SU-DHL-6 (cell line): ENCODE measurements at regions not wholly inside any gene's neighbourhood (a gene's known extent, or its start where the extent isn't known, plus 50 kb on each side); places are given as distances from the start of the nearest gene placed in this dataset.

Source experiments
- H2AFZ ChIP-seq: fragments of 200-600 bp; sonication (generic); 2 replicates; pipeline ENCODE4 v1.6.1; 2014; ENCODE audit warnings: low read depth, mild to moderate bottlenecking, moderate library complexity, mixed read lengths, antibody characterized with exemption, low read length; ENCODE audit not compliant: severe bottlenecking
- H3F3A ChIP-seq: fragments of 200-600 bp; shearing (Covaris generic); 2 replicates; pipeline ENCODE4 v1.6.0; 2016; ENCODE audit warnings: antibody characterized with exemption, mild to moderate bottlenecking; ENCODE audit not compliant: insufficient read depth
- H3K27ac ChIP-seq: fragments of 200-600 bp; sonication (generic); 2 replicates; pipeline ENCODE4 v1.5.1; 2016; ENCODE audit warnings: low read depth, mild to moderate bottlenecking, low read length, moderate library complexity, mixed read lengths
- H3K27me3 ChIP-seq: fragments of 200-600 bp; sonication (generic), shearing (Covaris generic); 2 replicates; pipeline ENCODE4 v1.6.0; 2014; ENCODE audit warnings: mild to moderate bottlenecking, low read length
- H3K36me3 ChIP-seq: fragments of 200-600 bp; sonication (generic); 2 replicates; pipeline ENCODE4 v1.6.1; 2014; ENCODE audit warnings: mild to moderate bottlenecking, low read length, mixed read lengths
- H3K4me2 ChIP-seq: fragments of 300-600, 200-600 bp; shearing (Covaris generic), sonication (generic); 2 replicates; pipeline ENCODE4 v1.6.0; 2014; ENCODE audit warnings: low read length, low read depth, mild to moderate bottlenecking; ENCODE audit not compliant: poor library complexity, severe bottlenecking
- H3K4me3 ChIP-seq: fragments of 200-600 bp; sonication (generic); 2 replicates; pipeline ENCODE4 v1.5.1; 2014; ENCODE audit warnings: antibody characterized with exemption, low read length, mild to moderate bottlenecking, mixed read lengths; ENCODE audit not compliant: insufficient read depth, poor library complexity, severe bottlenecking
- H3K79me2 ChIP-seq: fragments of 200-600 bp; sonication (generic); 2 replicates; pipeline ENCODE4 v1.6.1; 2014; ENCODE audit warnings: mild to moderate bottlenecking, low read length, moderate library complexity; ENCODE audit not compliant: insufficient read depth
- H3K9ac ChIP-seq: fragments of 200-600 bp; sonication (generic); 2 replicates; pipeline ENCODE4 v1.7.0; 2014; ENCODE audit warnings: mild to moderate bottlenecking, low read length
- H3K9me2 ChIP-seq: fragments of 200-600 bp; sonication (generic); replicated peaks from 2 replicates; pipeline ENCODE4 v1.6.1; 2014; ENCODE audit warnings: low read length; ENCODE audit not compliant: insufficient read depth
- H3K9me3 ChIP-seq: fragments of 200-600 bp; sonication (generic); 2 replicates; pipeline ENCODE4 v1.6.1; 2014; ENCODE audit warnings: low read length, mixed read lengths; ENCODE audit not compliant: insufficient read depth
- H4K20me1 ChIP-seq: fragments of 200-600 bp; sonication (generic); 2 replicates; pipeline ENCODE4 v1.6.1; 2014; ENCODE audit warnings: low read depth, mild to moderate bottlenecking, antibody characterized with exemption, low read length, moderate library complexity, mixed read lengths
- EZH2phosphoT487 ChIP-seq: fragments of 200-600 bp; sonication (generic), shearing (Covaris generic); conservative IDR thresholded peaks from 2 replicates; pipeline ENCODE4 v1.6.1; 2018; ENCODE audit warnings: mild to moderate bottlenecking, antibody characterized with exemption, low read length, moderate library complexity, mixed read lengths
- TF ChIP-seq, protein P1 (sequence below): fragments of 200-600 bp; sonication (generic); IDR thresholded peaks from one replicate; pipeline ENCODE4 v1.5.1; 2017; ENCODE audit warnings: antibody characterized with exemption, mild to moderate bottlenecking, low read length, moderate library complexity; ENCODE audit not compliant: insufficient read depth, poor library complexity, severe bottlenecking

DNA sequence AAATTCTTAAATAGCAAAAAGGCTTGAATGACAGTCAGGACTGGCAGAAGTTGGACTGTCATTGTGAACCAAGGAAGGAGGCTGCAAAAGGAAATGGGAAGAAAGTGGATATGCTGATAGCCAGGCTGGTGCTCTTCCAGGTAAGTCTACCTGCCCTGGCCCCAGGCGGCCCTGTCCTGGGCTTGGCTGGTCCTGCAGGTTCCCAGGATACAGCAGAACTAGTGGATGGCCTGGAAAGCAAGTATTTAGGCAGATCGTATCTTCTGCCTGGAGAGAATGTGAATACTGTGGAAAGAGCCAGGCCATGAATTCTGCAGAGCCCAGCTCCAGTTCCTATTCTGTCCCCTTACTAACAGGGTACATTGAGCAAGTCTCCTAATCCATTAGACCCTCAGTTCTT is 149.3 kb downstream of the SEC61B start:
- Histone ChIP-seq H2AFZ (no peak overlapping the region), H3K36me3 (no peaks in the 10 kb centered on the region), H3K9ac (no peak overlapping the region), H3K27me3 (no peaks in the 10 kb centered on the region), H3K79me2 (no peaks in the 10 kb centered on the region), H3K9me3 (no peaks in the 10 kb centered on the region), H3K4me3 (no peak overlapping the region), H3K9me2 (no peaks in the 10 kb centered on the region), H3K27ac (no peak overlapping the region), H3F3A (no peaks in the 10 kb centered on the region), H3K4me2 (no peak overlapping the region), H4K20me1 (no peaks in the 10 kb centered on the region)
- no peak for TF ChIP-seq EZH2phosphoT487
- TF ChIP-seq, protein P1, sequence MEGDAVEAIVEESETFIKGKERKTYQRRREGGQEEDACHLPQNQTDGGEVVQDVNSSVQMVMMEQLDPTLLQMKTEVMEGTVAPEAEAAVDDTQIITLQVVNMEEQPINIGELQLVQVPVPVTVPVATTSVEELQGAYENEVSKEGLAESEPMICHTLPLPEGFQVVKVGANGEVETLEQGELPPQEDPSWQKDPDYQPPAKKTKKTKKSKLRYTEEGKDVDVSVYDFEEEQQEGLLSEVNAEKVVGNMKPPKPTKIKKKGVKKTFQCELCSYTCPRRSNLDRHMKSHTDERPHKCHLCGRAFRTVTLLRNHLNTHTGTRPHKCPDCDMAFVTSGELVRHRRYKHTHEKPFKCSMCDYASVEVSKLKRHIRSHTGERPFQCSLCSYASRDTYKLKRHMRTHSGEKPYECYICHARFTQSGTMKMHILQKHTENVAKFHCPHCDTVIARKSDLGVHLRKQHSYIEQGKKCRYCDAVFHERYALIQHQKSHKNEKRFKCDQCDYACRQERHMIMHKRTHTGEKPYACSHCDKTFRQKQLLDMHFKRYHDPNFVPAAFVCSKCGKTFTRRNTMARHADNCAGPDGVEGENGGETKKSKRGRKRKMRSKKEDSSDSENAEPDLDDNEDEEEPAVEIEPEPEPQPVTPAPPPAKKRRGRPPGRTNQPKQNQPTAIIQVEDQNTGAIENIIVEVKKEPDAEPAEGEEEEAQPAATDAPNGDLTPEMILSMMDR = no peak

GRCh38 chr9:99373912-99374311 is 151.8 kb downstream of the SEC61B start:
- Histone ChIP-seq H3K9me3 (no peaks in the 10 kb centered on the region), H3K4me2 (no peak overlapping the region), H3K27me3 (no peaks in the 10 kb centered on the region), H3K9me2 (no peaks in the 10 kb centered on the region), H3K27ac (no peak overlapping the region), H3K79me2 (no peaks in the 10 kb centered on the region), H2AFZ (no peak overlapping the region), H4K20me1 (no peaks in the 10 kb centered on the region), H3K36me3 (no peaks in the 10 kb centered on the region), H3K4me3 (no peak overlapping the region), H3F3A (no peaks in the 10 kb centered on the region), H3K9ac (no peak overlapping the region)
- TF ChIP-seq EZH2phosphoT487 = no peak
- TF ChIP-seq, protein P1 = no peak

GRCh38 chr9:99374793-99375192 is 152.7 kb downstream of the SEC61B start:
- no peaks in the 10 kb centered on the region for H3F3A ChIP-seq
- no peaks in the 10 kb centered on the region for H3K9me3 ChIP-seq
- no peak overlapping the region for H3K4me3 ChIP-seq
- H3K27me3 ChIP-seq = no peaks in the 10 kb centered on the region
- no peak overlapping the region for H3K4me2 ChIP-seq
- H2AFZ ChIP-seq = no peak overlapping the region
- no peak overlapping the region for H3K27ac ChIP-seq
- no peaks in the 10 kb centered on the region for H3K36me3 ChIP-seq
- TF ChIP-seq, protein P1 = no peak
- TF ChIP-seq EZH2phosphoT487 = no peak
- H3K9me2 ChIP-seq = no peaks in the 10 kb centered on the region
- H3K9ac ChIP-seq = no peak overlapping the region
- no peaks in the 10 kb centered on the region for H4K20me1 ChIP-seq
- no peaks in the 10 kb centered on the region for H3K79me2 ChIP-seq
